Loucy (cell line): ENCODE measurements at regions not wholly inside any gene's neighbourhood (a gene's known extent, or its start where the extent isn't known, plus 50 kb on each side); places are given as distances from the start of the nearest gene placed in this dataset.

Experiments used
- CTCF ChIP-seq: fragments of 200-600 bp; sonication (generic); conservative IDR thresholded peaks from 2 replicates; pipeline ENCODE4 v1.5.1; 2014; ENCODE audit warnings: mild to moderate bottlenecking, antibody characterized with exemption, low read length
- EZH2phosphoT487 ChIP-seq: fragments of 200-600 bp; IDR thresholded peaks from 2 replicates; pipeline ENCODE4 v1.6.1; 2018; ENCODE audit warnings: antibody characterized with exemption, mild to moderate bottlenecking, moderate library complexity, borderline replicate concordance

GRCh38 chr9:109906766-109907382 is 126.9 kb downstream of the PALM2AKAP2 start:
- TF ChIP-seq CTCF: peak; percentile 38; the same call in 1 of the 2 replicates
- no peak for TF ChIP-seq EZH2phosphoT487
